ENCODE measurements at regions not wholly inside any gene's neighbourhood (a gene's known extent, or its start where the extent isn't known, plus 50 kb on each side); places are given as distances from the start of the nearest gene placed in this dataset.

DNA sequence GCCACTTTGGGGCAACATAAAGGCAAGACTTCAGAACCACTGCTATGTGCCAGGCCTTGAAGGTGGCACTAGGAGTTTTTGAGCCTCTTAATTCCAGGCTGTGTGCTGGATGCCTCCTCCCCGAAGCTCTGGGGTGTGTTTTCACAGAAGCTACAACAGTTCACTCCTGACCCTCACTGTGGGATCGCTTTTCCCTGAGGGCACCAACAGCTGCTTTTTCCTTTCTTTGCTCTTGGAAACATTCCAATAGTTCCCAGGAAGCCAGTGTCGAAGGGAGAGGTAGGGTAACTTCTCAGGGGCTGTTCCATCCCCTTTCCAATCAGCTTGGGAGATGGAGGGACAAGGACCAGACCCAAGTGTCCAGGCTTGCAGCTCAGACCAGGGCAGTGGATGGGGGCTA lies 153.4 kb downstream of the C1orf94 start:
- no peak for DNase-seq (ENCODE audit: low read depth in 2 of 2)

DNA sequence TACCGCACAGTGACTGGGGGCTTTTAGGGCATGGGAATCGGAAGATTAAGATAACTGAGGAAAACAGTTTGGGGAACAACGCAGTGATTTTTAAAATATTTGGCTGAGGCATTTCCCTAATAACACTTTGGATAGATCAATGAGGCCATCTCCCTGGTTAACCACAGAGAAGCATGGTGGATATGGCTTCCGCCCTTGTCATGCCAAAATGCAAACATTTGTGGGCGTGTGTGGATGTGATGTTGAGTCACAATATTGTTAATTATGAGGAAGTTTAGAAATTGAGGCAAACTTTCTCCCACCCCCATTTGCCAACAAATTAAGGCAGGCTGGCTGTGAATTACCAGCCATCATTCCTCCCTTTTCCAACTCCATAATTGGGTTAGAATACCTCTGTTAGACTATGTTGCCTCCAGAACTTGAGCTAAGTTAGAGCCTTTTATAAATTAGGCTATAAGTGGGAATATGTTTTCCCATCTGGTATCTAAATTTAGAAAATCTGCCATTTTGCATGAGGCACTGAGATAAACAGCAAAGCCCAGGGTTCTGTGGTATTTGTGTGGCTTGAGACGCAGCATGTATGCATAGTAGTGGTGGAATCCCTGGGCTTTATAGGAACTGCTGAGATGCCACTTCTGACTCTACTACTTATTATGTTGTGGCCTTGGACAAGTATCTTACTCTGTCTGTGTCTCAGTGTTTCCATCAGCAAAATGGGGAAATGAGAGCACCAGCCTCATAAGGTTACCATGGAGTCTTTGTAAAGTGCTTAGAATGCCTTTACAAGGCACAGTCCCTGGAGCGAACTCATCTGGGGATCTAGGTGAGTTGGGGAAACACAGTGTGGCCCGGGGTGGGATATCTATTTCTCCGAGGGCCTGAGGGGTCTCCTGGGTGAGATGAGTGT lies 154.6 kb downstream of the C1orf94 start:
- no peak for DNase-seq (ENCODE audit: low read depth in 2 of 2)

GRCh38 chr1:34332996-34333395 lies 156.3 kb downstream of the C1orf94 start:
- no peak for DNase-seq (ENCODE audit: low read depth in 2 of 2)

- DNase-seq (ENCODE audit: low read depth in 2 of 2): no peak
Measured at GRCh38 chr1:34338871-34339270, 162.2 kb downstream of the C1orf94 start.

DNA sequence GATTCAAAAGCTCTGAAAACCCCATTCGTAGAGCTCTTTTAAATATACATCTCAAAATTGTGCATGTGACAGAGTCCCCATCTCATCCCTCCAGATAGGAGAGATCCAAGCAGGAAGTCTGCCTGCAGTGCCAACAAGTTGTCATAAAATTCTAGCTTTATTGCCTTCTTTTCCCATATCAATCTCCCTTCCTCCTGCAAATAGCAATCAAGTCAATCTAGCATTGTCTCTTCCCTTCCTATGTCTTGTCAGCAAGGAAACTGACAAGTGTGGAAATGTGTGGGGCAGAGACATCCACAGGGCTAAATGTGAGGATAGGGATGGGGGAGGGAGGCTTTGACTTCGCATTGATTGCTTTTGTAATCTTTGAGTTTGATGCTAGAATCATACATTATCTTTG lies 165.2 kb downstream of the C1orf94 start:
- no peak for DNase-seq (ENCODE audit: low read depth in 2 of 2)

DNA sequence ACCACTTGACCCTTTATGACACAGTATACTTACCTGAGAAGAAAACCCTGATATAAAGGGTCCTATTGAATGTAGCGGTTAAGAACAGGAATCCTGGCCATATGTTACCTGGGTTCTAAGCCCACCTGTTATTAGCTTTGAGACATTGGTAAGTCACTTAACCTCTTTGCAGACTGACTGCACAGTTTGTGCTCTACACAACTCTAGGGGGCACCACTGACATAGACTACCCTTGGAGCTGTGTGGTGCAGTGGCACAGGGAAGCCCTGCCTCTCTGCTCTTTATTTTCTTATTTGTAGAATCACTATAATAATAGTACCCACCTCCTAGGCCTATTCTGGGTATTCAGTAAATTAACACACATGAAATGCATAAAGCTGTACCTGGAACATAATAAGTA lies 165.6 kb downstream of the C1orf94 start:
- DNase-seq (ENCODE audit: low read depth in 2 of 2): no peak

GRCh38 chr1:34346128-34346527 lies 169.4 kb downstream of the C1orf94 start:
- DNase-seq (ENCODE audit: low read depth in 2 of 2): no peak

DNA sequence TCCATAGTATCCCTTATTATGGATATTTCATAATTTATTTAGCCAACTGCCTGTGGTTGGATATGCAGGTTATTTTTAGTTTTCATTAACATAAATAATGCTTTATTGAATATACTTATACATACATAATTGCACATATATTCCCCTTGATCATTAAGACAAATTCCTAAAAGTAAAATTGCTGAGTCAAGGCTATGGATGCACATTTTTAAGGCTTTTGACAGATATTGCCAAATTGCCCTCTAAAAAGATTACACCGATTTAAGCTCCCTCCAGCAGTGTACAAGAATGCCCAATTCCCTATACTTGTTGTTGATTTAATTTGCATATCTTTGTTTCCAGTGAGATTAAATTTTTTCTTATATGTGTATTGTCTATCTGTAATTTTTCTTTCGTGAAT lies 176.7 kb downstream of the C1orf94 start:
- DNase-seq (ENCODE audit: low read depth in 2 of 2): no peak

DNA sequence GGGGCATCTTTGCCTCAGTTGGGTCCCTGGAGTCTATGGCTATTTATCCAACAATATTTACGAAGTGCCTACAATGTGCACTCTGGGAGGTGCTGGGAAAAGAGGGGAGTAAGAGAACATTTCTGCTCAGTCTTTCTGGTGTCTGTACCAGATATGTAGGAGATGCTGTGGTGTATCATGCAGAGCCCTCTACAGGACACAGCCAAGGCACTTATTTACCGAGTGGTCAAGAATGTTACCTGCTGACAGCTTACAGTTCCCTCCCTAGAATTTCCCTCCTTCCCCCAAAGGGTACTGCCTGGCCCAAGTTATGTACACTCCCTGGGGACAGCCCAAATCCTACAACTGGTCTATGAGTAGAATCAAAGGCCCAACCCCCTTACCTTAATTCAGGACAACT lies 177.7 kb downstream of the C1orf94 start:
- no peak for DNase-seq (ENCODE audit: low read depth in 2 of 2)

GRCh38 chr1:34356853-34357252 lies 180.1 kb downstream of the C1orf94 start:
- DNase-seq (ENCODE audit: low read depth in 2 of 2): no peak

DNA sequence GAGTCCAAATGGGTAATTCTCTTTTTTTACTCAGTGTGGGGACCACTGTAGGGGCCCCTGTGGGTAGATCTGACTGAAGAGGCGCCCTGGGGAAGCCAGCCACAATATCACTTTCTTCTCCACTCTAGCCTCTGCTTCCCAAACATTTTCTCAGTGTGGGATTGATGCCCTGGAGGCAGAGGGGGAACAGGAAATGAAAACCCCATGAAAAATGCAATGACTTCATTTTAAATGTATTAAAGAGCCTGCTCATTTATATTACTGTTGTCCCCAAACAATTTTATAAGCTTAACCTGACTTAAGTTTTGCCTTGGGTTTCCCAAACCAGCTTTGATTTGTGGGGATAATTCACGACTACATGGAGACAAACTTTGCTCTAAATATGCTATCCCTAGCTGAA lies 181.9 kb downstream of the C1orf94 start:
- no peak for DNase-seq (ENCODE audit: low read depth in 2 of 2)

- DNase-seq (ENCODE audit: low read depth in 2 of 2): no peak
Measured at GRCh38 chr1:34359411-34359810, 182.7 kb downstream of the C1orf94 start.

DNA sequence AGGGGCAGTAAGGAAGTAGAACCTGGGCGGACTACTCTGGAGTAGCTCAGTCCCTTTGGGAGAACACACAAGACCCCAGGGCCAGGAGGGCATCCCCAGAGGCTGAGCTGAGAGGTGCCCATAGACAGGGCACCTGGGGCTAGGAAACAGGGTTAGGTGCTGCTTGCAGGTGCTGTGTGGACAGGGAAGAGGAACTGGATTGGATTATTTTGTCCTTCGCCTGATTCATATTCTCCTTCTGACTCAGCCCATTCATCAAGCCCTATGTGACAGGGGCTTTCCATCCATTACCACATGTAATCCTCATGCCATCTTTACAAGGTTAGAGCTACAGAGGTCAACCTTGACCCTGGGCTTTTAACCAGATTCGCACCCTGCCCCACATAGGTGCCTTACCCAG lies 183.9 kb downstream of the C1orf94 start:
- no peak for DNase-seq (ENCODE audit: low read depth in 2 of 2)

DNA sequence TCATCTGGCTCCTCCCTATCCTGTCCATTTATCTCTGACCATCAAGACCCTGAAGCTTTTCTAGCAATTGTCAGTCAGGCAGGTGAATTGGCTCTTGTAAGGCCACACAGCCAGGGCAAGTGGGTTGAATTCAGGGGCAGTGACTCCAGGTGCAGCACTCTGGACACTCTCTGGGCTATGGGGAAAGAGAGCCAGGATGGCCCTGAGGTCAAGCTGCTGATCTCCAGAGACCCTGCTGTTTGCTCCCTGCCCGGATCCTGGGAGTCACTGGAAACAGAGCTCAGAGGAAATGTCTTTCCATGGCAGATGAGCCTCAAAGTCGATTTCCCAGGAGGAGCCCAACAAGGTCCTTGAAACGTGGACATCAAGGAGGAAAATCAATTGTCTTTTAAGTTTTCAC lies 184.4 kb downstream of the C1orf94 start:
- no peak for DNase-seq (ENCODE audit: low read depth in 2 of 2)

- no peak for DNase-seq (ENCODE audit: low read depth in 2 of 2)
Measured at GRCh38 chr1:34361781-34362357, 185.2 kb downstream of the C1orf94 start.

GRCh38 chr1:34362949-34363348 lies 186.2 kb downstream of the C1orf94 start:
- no peak for DNase-seq (ENCODE audit: low read depth in 2 of 2)

DNA sequence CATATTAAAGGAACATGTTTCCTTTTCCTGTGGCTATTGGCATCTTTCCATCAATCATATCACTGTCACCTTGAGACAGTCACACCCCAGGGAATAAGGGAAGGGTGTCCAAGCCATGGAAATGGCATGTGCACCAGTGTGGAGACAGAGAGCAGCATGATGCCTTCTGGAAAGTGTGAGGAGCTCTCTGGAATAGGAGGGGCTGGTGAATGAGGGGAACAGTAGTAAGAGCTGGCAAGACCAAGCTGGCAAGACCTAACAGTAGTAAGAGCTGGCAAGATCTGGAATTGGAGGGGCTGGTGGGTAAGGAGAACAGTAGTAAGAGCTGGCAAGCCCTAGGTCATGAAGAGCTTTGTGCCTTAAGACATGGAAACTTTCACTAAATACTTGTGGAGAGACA lies 186.7 kb downstream of the C1orf94 start:
- no peak for DNase-seq (ENCODE audit: low read depth in 2 of 2)

DNA sequence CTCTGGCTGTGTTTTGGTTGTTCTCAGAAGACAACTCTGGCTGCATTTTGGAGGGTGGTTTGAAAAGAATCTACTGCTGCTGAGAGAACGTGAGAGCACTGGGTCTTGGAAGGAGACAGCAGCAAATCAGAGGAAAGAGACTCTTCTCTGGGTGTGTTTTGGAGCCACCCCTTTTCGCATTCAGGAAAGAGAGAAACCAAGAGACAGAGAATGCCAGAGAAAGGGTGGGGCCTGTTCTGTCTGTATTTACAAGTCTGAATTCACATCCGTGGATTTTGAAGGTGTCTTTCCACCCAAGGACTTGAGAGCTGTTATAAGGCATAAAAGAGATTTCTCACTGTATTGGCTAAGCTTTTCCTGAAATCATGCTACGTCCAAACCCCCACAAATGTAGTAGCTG lies 187.2 kb downstream of the C1orf94 start:
- DNase-seq (ENCODE audit: low read depth in 2 of 2): no peak

- no peak for DNase-seq (ENCODE audit: low read depth in 2 of 2)
Measured at GRCh38 chr1:34364376-34364775, 187.7 kb downstream of the C1orf94 start.

GRCh38 chr1:34365295-34365694 lies 188.6 kb downstream of the C1orf94 start:
- no peak for DNase-seq (ENCODE audit: low read depth in 2 of 2)

- DNase-seq (ENCODE audit: low read depth in 2 of 2): no peak
Measured at GRCh38 chr1:34366875-34367624, 190.3 kb downstream of the C1orf94 start.

- DNase-seq (ENCODE audit: low read depth in 2 of 2): no peak
Measured at GRCh38 chr1:34367954-34368353, 191.2 kb downstream of the C1orf94 start.
